Gastrocnemius medialis (tissue), 4 donors: ENCODE measurements at regions not wholly inside any gene's neighbourhood (a gene's known extent, or its start where the extent isn't known, plus 50 kb on each side); places are given as distances from the start of the nearest gene placed in this dataset.

Experiments used
- ATAC-seq, 2 donors: fragments of 150-250 bp; one replicate each; pipeline ENCODE4 v1.9.1; 2016
- DNase-seq, 2 donors: peaks; one replicate each; pipeline ENCODE4 v3.0.0-alpha.2; 2019
- H3K27ac ChIP-seq, 4 donors: fragments of 200-600 bp; sonication (generic); 1 replicate in 1 of 4; 2 replicates in 3 of 4; pipeline ENCODE4 v1.5.1; 2016 to 2018; ENCODE audit warnings: mild to moderate bottlenecking in 2 of 4, moderate library complexity in 1 of 4
- H3K27me3 ChIP-seq, 3 donors: fragments of 200-600 bp; sonication (generic) in 2 of 3; 1 replicate in 1 of 3; 2 replicates in 2 of 3; pipeline versions ENCODE4 v1.5.1 to v1.6.0; 2016 to 2019; ENCODE audit warnings: mild to moderate bottlenecking in 1 of 3, moderate library complexity in 1 of 3
- H3K36me3 ChIP-seq, 2 donors: fragments of 200-600 bp; sonication (generic) in 1 of 2; one replicate each; pipeline ENCODE4 v1.5.1; 2017 to 2018
- H3K4me1 ChIP-seq, 2 donors: fragments of 200-600 bp; sonication (generic) in 1 of 2; one replicate each; pipeline ENCODE4 v1.5.1; 2016 to 2017; ENCODE audit warnings: mild to moderate bottlenecking in 2 of 2
- H3K4me3 ChIP-seq, 4 donors: fragments of 200-600 bp; sonication (generic) in 3 of 4; 1 replicate in 1 of 4; 2 replicates in 3 of 4; pipeline ENCODE4 v1.5.1; 2016 to 2019; ENCODE audit warnings: mild to moderate bottlenecking in 2 of 4
- H3K9me3 ChIP-seq, 3 donors: fragments of 200-600 bp; sonication (generic) in 2 of 3; 1 replicate in 1 of 3; 2 replicates in 2 of 3; pipeline ENCODE4 v1.5.1; 2016 to 2019
- POLR2A ChIP-seq, 2 donors: fragments of 450-650 bp; IDR thresholded peaks; one replicate each; pipeline ENCODE4 v1.6.1; 2017; ENCODE audit warnings: antibody characterized with exemption in 2 of 2, mild to moderate bottlenecking in 2 of 2, moderate library complexity in 2 of 2
- in situ Hi-C, 4 donors: fragments of 200-750 bp; cut with MboI; loops; one replicate each; pipeline versions ENCODE4 v1.15.0 to v1.8.0; 2017; ENCODE audit warnings: low sequenced_read_pairs in 4 of 4
- intact Hi-C: fragments of 100-400 bp; cut with DNase I; formaldehyde crosslinking; loops from one replicate; pipeline ENCODE4 v1.15.1; 2023; ENCODE audit warnings: low total_unique reads
- TF ChIP-seq, protein P1 (sequence below), 5 experiments: fragments of 450-650 bp in 3 of 5; fragments of 200-600 bp in 2 of 5; sonication (generic) in 2 of 5; IDR thresholded peaks in 4 of 5; conservative IDR thresholded peaks in 1 of 5; 1 replicate in 4 of 5; 2 replicates in 1 of 5; pipeline ENCODE4 v1.5.1; 2016 to 2019; ENCODE audit warnings: antibody characterized with exemption in 5 of 5, mild to moderate bottlenecking in 3 of 5, moderate library complexity in 3 of 5

GRCh38 chr3:18791182-18791581 is 357.1 kb upstream of the KCNH8 start:
- Histone ChIP-seq H3K9me3 (no peaks in the 10 kb centered on the region), H3K4me1 (no peaks in the 10 kb centered on the region), H3K36me3 (no peaks in the 10 kb centered on the region), H3K27me3 (no peaks in the 10 kb centered on the region), H3K4me3 (no peak overlapping the region), H3K27ac (no peak overlapping the region)
- in situ Hi-C loops: no loop called here
- DNase-seq (no peak), ATAC-seq (no peak)
- TF ChIP-seq, protein P1, sequence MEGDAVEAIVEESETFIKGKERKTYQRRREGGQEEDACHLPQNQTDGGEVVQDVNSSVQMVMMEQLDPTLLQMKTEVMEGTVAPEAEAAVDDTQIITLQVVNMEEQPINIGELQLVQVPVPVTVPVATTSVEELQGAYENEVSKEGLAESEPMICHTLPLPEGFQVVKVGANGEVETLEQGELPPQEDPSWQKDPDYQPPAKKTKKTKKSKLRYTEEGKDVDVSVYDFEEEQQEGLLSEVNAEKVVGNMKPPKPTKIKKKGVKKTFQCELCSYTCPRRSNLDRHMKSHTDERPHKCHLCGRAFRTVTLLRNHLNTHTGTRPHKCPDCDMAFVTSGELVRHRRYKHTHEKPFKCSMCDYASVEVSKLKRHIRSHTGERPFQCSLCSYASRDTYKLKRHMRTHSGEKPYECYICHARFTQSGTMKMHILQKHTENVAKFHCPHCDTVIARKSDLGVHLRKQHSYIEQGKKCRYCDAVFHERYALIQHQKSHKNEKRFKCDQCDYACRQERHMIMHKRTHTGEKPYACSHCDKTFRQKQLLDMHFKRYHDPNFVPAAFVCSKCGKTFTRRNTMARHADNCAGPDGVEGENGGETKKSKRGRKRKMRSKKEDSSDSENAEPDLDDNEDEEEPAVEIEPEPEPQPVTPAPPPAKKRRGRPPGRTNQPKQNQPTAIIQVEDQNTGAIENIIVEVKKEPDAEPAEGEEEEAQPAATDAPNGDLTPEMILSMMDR (IDR thresholded peaks at IDR 0.05 in 4 of 5, conservative IDR thresholded peaks at IDR 0.05 in 1 of 5): no peak
- no peak for TF ChIP-seq POLR2A (IDR thresholded peaks at IDR 0.05)
- intact Hi-C loops: no loop called here

DNA sequence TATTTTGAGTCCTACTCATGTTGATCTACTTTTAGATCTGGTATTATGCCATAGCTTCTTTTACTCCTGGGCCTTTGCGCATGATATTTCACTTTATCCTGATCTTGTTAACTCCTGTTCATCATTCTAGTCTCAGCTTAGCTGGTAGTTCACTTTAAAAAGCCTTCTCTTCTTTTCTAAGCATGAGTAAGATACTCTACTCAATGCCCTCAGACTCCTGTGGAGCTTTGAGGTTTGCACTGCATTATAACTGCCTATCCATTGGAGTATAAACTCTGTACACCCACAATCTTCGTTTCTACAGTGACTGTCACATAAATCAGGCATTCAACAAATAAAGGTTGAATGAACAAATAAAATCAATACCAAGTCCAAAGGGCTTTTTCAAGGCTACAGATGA is 357.9 kb upstream of the KCNH8 start:
- no peak for ATAC-seq
- no peaks in the 10 kb centered on the region for H3K27me3 ChIP-seq
- in situ Hi-C loops: no loop called here
- DNase-seq: no peak
- H3K9me3 ChIP-seq: no peaks in the 10 kb centered on the region
- no peak overlapping the region for H3K4me3 ChIP-seq
- no peak overlapping the region for H3K27ac ChIP-seq
- no peaks in the 10 kb centered on the region for H3K4me1 ChIP-seq
- H3K36me3 ChIP-seq: no peaks in the 10 kb centered on the region
- TF ChIP-seq, protein P1 (IDR thresholded peaks at IDR 0.05 in 4 of 5, conservative IDR thresholded peaks at IDR 0.05 in 1 of 5): no peak
- no peak for TF ChIP-seq POLR2A (IDR thresholded peaks at IDR 0.05)
- intact Hi-C loops: no loop called here

DNA sequence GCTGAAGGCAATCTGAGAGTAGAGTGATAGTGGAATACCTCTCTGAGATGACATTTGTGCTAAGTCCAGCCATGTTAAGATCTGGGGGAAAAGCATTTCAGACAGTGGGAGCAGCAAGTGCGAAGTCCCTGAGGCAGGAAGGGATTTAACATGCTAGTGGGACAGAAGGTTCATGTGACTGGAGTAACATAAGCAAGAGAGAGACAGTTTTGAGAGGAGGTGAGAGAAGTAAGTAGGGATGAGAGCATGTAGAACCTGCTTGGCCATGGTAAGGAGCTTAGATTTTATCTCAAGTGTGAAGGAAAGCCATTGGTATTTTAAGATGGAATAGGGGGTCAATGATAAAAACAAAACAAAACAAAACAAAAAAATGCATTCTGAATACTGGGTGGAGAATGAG is 358.6 kb upstream of the KCNH8 start:
- ATAC-seq (no peak), DNase-seq (no peak)
- Histone ChIP-seq H3K9me3 (no peaks in the 10 kb centered on the region), H3K4me3 (no peak overlapping the region), H3K27me3 (no peaks in the 10 kb centered on the region), H3K4me1 (no peaks in the 10 kb centered on the region), H3K27ac (no peak overlapping the region), H3K36me3 (no peaks in the 10 kb centered on the region)
- in situ Hi-C loops (no loop called here), intact Hi-C loops (no loop called here)
- TF ChIP-seq POLR2A (IDR thresholded peaks at IDR 0.05): no peak
- TF ChIP-seq, protein P1 (IDR thresholded peaks at IDR 0.05 in 4 of 5, conservative IDR thresholded peaks at IDR 0.05 in 1 of 5): no peak

- Histone ChIP-seq H3K9me3 (no peaks in the 10 kb centered on the region), H3K27me3 (no peaks in the 10 kb centered on the region), H3K27ac (no peak overlapping the region), H3K4me3 (no peak overlapping the region), H3K4me1 (no peaks in the 10 kb centered on the region), H3K36me3 (no peaks in the 10 kb centered on the region)
- DNase-seq: no peak
- in situ Hi-C loops: no loop called here
- no peak for TF ChIP-seq POLR2A (IDR thresholded peaks at IDR 0.05)
- TF ChIP-seq, protein P1 (IDR thresholded peaks at IDR 0.05 in 4 of 5, conservative IDR thresholded peaks at IDR 0.05 in 1 of 5): no peak
- no peak for ATAC-seq
- intact Hi-C loops: no loop called here
Observed at GRCh38 chr3:18787441-18787840, 360.9 kb upstream of the KCNH8 start.

- in situ Hi-C loops (no loop called here), intact Hi-C loops (no loop called here)
- DNase-seq: no peak
- no peak overlapping the region for H3K4me3 ChIP-seq
- ATAC-seq: no peak
- no peaks in the 10 kb centered on the region for H3K36me3 ChIP-seq
- TF ChIP-seq POLR2A (IDR thresholded peaks at IDR 0.05): no peak
- TF ChIP-seq, protein P1 (IDR thresholded peaks at IDR 0.05 in 4 of 5, conservative IDR thresholded peaks at IDR 0.05 in 1 of 5): no peak
- H3K27me3 ChIP-seq: no peaks in the 10 kb centered on the region
- no peaks in the 10 kb centered on the region for H3K9me3 ChIP-seq
- H3K27ac ChIP-seq: no peak overlapping the region
- H3K4me1 ChIP-seq: no peaks in the 10 kb centered on the region
Observed at GRCh38 chr3:18786650-18787323, 361.5 kb upstream of the KCNH8 start.
